ENCODE measurements at regions not wholly inside any gene's neighbourhood (a gene's known extent, or its start where the extent isn't known, plus 50 kb on each side); places are given as distances from the start of the nearest gene placed in this dataset.

GRCh38 chr12:127038152-127038551 is 1228.8 kb upstream of the TMEM132C start:
- no peak overlapping the region for H3K4me3 ChIP-seq (ENCODE audit: low read length in 2 of 2)
- no peak overlapping the region for H3K18ac ChIP-seq (ENCODE audit: low read length)
- H3K27me3 ChIP-seq (ENCODE audit: control insufficient read depth in 3 of 3, insufficient read depth in 3 of 3, low read depth in 1 of 3, low read length in 3 of 3): no peaks in the 10 kb centered on the region
- H2BK12ac ChIP-seq (ENCODE audit: low read length): no peak overlapping the region
- no peak for DNase-seq (ENCODE audit: low spot score)
- H3K27ac ChIP-seq (replicated peaks; ENCODE audit: low read length): no peak overlapping the region
- H2BK120ac ChIP-seq (ENCODE audit: low read depth, low read length): no peak overlapping the region
- H4K91ac ChIP-seq (ENCODE audit: low read depth, low read length, poor library complexity): no peak overlapping the region
- WGBS, 2 donors (ENCODE audit: extremely low coverage in 2 of 2, insufficient read length in 2 of 2, insufficient replicate concordance in 1 of 2): no CpG with 5 or more reads among the region's 1 CpG
- no peaks in the 10 kb centered on the region for H3K79me1 ChIP-seq (ENCODE audit: low read depth, low read length)
- H3K23ac ChIP-seq (ENCODE audit: low read depth, low read length, poor library complexity): no peak overlapping the region
- H3K14ac ChIP-seq (ENCODE audit: low read length): no peak overlapping the region
- no peak overlapping the region for H2BK15ac ChIP-seq (ENCODE audit: low read length)
- no peak overlapping the region for H2AK5ac ChIP-seq (ENCODE audit: low read depth, low read length)
- no peak overlapping the region for H3K4ac ChIP-seq (ENCODE audit: low read length)
- no peaks in the 10 kb centered on the region for H3K9me3 ChIP-seq (replicated peaks in 1 of 2; ENCODE audit: control insufficient read depth in 2 of 2, insufficient read depth in 1 of 2, low read depth in 1 of 2, low read length in 2 of 2)
- no peak overlapping the region for H2BK5ac ChIP-seq (ENCODE audit: low read length)
- H3K9ac ChIP-seq (ENCODE audit: low read depth, low read length, poor library complexity): no peak overlapping the region
- H4K8ac ChIP-seq (ENCODE audit: low read depth, low read length): no peak overlapping the region
- H3K4me2 ChIP-seq (ENCODE audit: insufficient read depth, low read length, poor library complexity, severe bottlenecking): no peak overlapping the region
- no peaks in the 10 kb centered on the region for H3K4me1 ChIP-seq (ENCODE audit: control insufficient read depth in 2 of 2, insufficient read depth in 1 of 2, low read depth in 1 of 2, low read length in 2 of 2)
- no peak overlapping the region for H2AFZ ChIP-seq (ENCODE audit: low read length)
- no peaks in the 10 kb centered on the region for H3K36me3 ChIP-seq (replicated peaks in 1 of 2; ENCODE audit: control insufficient read depth in 2 of 2, insufficient read depth in 2 of 2, low read length in 2 of 2)

- no peak overlapping the region for H2BK120ac ChIP-seq (ENCODE audit: low read depth, low read length)
- no peak overlapping the region for H2BK15ac ChIP-seq (ENCODE audit: low read length)
- H3K18ac ChIP-seq (ENCODE audit: low read length): no peak overlapping the region
- no peak for DNase-seq (ENCODE audit: low spot score)
- no peak overlapping the region for H4K91ac ChIP-seq (ENCODE audit: low read depth, low read length, poor library complexity)
- H3K9ac ChIP-seq (ENCODE audit: low read depth, low read length, poor library complexity): no peak overlapping the region
- H2AK5ac ChIP-seq (ENCODE audit: low read depth, low read length): no peak overlapping the region
- H3K4me3 ChIP-seq (ENCODE audit: low read length in 2 of 2): no peak overlapping the region
- H3K14ac ChIP-seq (ENCODE audit: low read length): no peak overlapping the region
- no peak overlapping the region for H4K8ac ChIP-seq (ENCODE audit: low read depth, low read length)
- no peaks in the 10 kb centered on the region for H3K79me1 ChIP-seq (ENCODE audit: low read depth, low read length)
- H2BK12ac ChIP-seq (ENCODE audit: low read length): no peak overlapping the region
- no peak overlapping the region for H2BK5ac ChIP-seq (ENCODE audit: low read length)
- H3K4me1 ChIP-seq (ENCODE audit: control insufficient read depth in 2 of 2, insufficient read depth in 1 of 2, low read depth in 1 of 2, low read length in 2 of 2): no peaks in the 10 kb centered on the region
- no peak overlapping the region for H3K27ac ChIP-seq (replicated peaks; ENCODE audit: low read length)
- H2AFZ ChIP-seq (ENCODE audit: low read length): no peak overlapping the region
- no peak overlapping the region for H3K4me2 ChIP-seq (ENCODE audit: insufficient read depth, low read length, poor library complexity, severe bottlenecking)
- no peak overlapping the region for H3K23ac ChIP-seq (ENCODE audit: low read depth, low read length, poor library complexity)
- H3K36me3 ChIP-seq (replicated peaks in 1 of 2; ENCODE audit: control insufficient read depth in 2 of 2, insufficient read depth in 2 of 2, low read length in 2 of 2): no peaks in the 10 kb centered on the region
- no CpG with 5 or more reads among the region's 10 CpGs for WGBS, 2 donors (ENCODE audit: extremely low coverage in 2 of 2, insufficient read length in 2 of 2, insufficient replicate concordance in 1 of 2)
- H3K27me3 ChIP-seq (ENCODE audit: control insufficient read depth in 3 of 3, insufficient read depth in 3 of 3, low read depth in 1 of 3, low read length in 3 of 3): no peaks in the 10 kb centered on the region
- H3K9me3 ChIP-seq (replicated peaks in 1 of 2; ENCODE audit: control insufficient read depth in 2 of 2, insufficient read depth in 1 of 2, low read depth in 1 of 2, low read length in 2 of 2): no peaks in the 10 kb centered on the region
- no peak overlapping the region for H3K4ac ChIP-seq (ENCODE audit: low read length)
Measured at GRCh38 chr12:127038761-127039160, 1228.2 kb upstream of the TMEM132C start.

- no peaks in the 10 kb centered on the region for H3K27me3 ChIP-seq (ENCODE audit: control insufficient read depth in 3 of 3, insufficient read depth in 3 of 3, low read depth in 1 of 3, low read length in 3 of 3)
- H2BK120ac ChIP-seq (ENCODE audit: low read depth, low read length): no peak overlapping the region
- no peak overlapping the region for H4K8ac ChIP-seq (ENCODE audit: low read depth, low read length)
- H2AFZ ChIP-seq (ENCODE audit: low read length): no peak overlapping the region
- H3K9me3 ChIP-seq (replicated peaks in 1 of 2; ENCODE audit: control insufficient read depth in 2 of 2, insufficient read depth in 1 of 2, low read depth in 1 of 2, low read length in 2 of 2): no peaks in the 10 kb centered on the region
- H2BK5ac ChIP-seq (ENCODE audit: low read length): no peak overlapping the region
- no peak overlapping the region for H3K18ac ChIP-seq (ENCODE audit: low read length)
- no peak overlapping the region for H3K4me3 ChIP-seq (ENCODE audit: low read length in 2 of 2)
- H3K14ac ChIP-seq (ENCODE audit: low read length): no peak overlapping the region
- DNase-seq (ENCODE audit: low spot score): no peak
- no peaks in the 10 kb centered on the region for H3K79me1 ChIP-seq (ENCODE audit: low read depth, low read length)
- H3K36me3 ChIP-seq (replicated peaks in 1 of 2; ENCODE audit: control insufficient read depth in 2 of 2, insufficient read depth in 2 of 2, low read length in 2 of 2): no peaks in the 10 kb centered on the region
- H3K23ac ChIP-seq (ENCODE audit: low read depth, low read length, poor library complexity): no peak overlapping the region
- no peak overlapping the region for H4K91ac ChIP-seq (ENCODE audit: low read depth, low read length, poor library complexity)
- no peak overlapping the region for H3K4ac ChIP-seq (ENCODE audit: low read length)
- no peak overlapping the region for H3K4me2 ChIP-seq (ENCODE audit: insufficient read depth, low read length, poor library complexity, severe bottlenecking)
- H2BK15ac ChIP-seq (ENCODE audit: low read length): no peak overlapping the region
- no peak overlapping the region for H3K9ac ChIP-seq (ENCODE audit: low read depth, low read length, poor library complexity)
- H3K4me1 ChIP-seq (ENCODE audit: control insufficient read depth in 2 of 2, insufficient read depth in 1 of 2, low read depth in 1 of 2, low read length in 2 of 2): no peaks in the 10 kb centered on the region
- no CpG with 5 or more reads among the region's 3 CpGs for WGBS, 2 donors (ENCODE audit: extremely low coverage in 2 of 2, insufficient read length in 2 of 2, insufficient replicate concordance in 1 of 2)
- no peak overlapping the region for H3K27ac ChIP-seq (replicated peaks; ENCODE audit: low read length)
- no peak overlapping the region for H2AK5ac ChIP-seq (ENCODE audit: low read depth, low read length)
- no peak overlapping the region for H2BK12ac ChIP-seq (ENCODE audit: low read length)
Measured at GRCh38 chr12:127041985-127042625, 1224.9 kb upstream of the TMEM132C start.

GRCh38 chr12:127043731-127044130 is 1223.2 kb upstream of the TMEM132C start:
- Histone ChIP-seq H3K27ac (replicated peaks; ENCODE audit: low read length) (no peak overlapping the region), H2AFZ (ENCODE audit: low read length) (no peak overlapping the region), H3K4me2 (ENCODE audit: insufficient read depth, low read length, poor library complexity, severe bottlenecking) (no peak overlapping the region), H4K91ac (ENCODE audit: low read depth, low read length, poor library complexity) (no peak overlapping the region), H3K9me3 (replicated peaks in 1 of 2; ENCODE audit: control insufficient read depth in 2 of 2, insufficient read depth in 1 of 2, low read depth in 1 of 2, low read length in 2 of 2) (no peaks in the 10 kb centered on the region), H3K4me3 (ENCODE audit: low read length in 2 of 2) (no peak overlapping the region), H2AK5ac (ENCODE audit: low read depth, low read length) (no peak overlapping the region), H2BK5ac (ENCODE audit: low read length) (no peak overlapping the region), H2BK12ac (ENCODE audit: low read length) (no peak overlapping the region), H3K9ac (ENCODE audit: low read depth, low read length, poor library complexity) (no peak overlapping the region), H3K14ac (ENCODE audit: low read length) (no peak overlapping the region), H3K18ac (ENCODE audit: low read length) (no peak overlapping the region), H3K36me3 (replicated peaks in 1 of 2; ENCODE audit: control insufficient read depth in 2 of 2, insufficient read depth in 2 of 2, low read length in 2 of 2) (no peaks in the 10 kb centered on the region), H2BK120ac (ENCODE audit: low read depth, low read length) (no peak overlapping the region), H4K8ac (ENCODE audit: low read depth, low read length) (no peak overlapping the region), H3K79me1 (ENCODE audit: low read depth, low read length) (no peaks in the 10 kb centered on the region), H3K4me1 (ENCODE audit: control insufficient read depth in 2 of 2, insufficient read depth in 1 of 2, low read depth in 1 of 2, low read length in 2 of 2) (no peaks in the 10 kb centered on the region), H3K4ac (ENCODE audit: low read length) (no peak overlapping the region), H3K27me3 (ENCODE audit: control insufficient read depth in 3 of 3, insufficient read depth in 3 of 3, low read depth in 1 of 3, low read length in 3 of 3) (peaks cover 0 to 2% (median 0%) of the 10 kb centered on the region in 3 experiments), H2BK15ac (ENCODE audit: low read length) (no peak overlapping the region), H3K23ac (ENCODE audit: low read depth, low read length, poor library complexity) (no peak overlapping the region)
- no peak for DNase-seq (ENCODE audit: low spot score)
- no CpG with 5 or more reads among the region's 3 CpGs for WGBS, 2 donors (ENCODE audit: extremely low coverage in 2 of 2, insufficient read length in 2 of 2, insufficient replicate concordance in 1 of 2)
